ENCODE measurements at regions not wholly inside any gene's neighbourhood (a gene's known extent, or its start where the extent isn't known, plus 50 kb on each side); places are given as distances from the start of the nearest gene placed in this dataset.

GRCh38 chr2:134110532-134110931, 143.3 kb upstream of the MGAT5 start:
- ChIA-PET POLR2A (ENCODE audit: partially characterized antibody) (interaction anchor here (1.0 kb wide), 1 partner anchor 109 kb away, joined by 3 read pairs; no protein-coding TSS in a partner anchor), CTCF (ENCODE audit: partially characterized antibody) (interaction anchor here (0.6 to 2.2 kb wide), 4 partner anchors 9 to 1803 kb away, joined by 3 to 16 read pairs (median 4); no protein-coding TSS in a partner anchor)
- H3K23ac ChIP-seq (ENCODE audit: insufficient read length), result no peak overlapping the region
- no peak overlapping the region for H3K27ac ChIP-seq (ENCODE audit: low read depth, low read length)
- H3K36me3 ChIP-seq (ENCODE audit: control insufficient read depth in 2 of 4, insufficient read depth in 4 of 4, low read length in 3 of 4), result no peaks in the 10 kb centered on the region
- H3K14ac ChIP-seq (ENCODE audit: insufficient read length), result no peak overlapping the region
- H4K91ac ChIP-seq (replicated peaks; ENCODE audit: insufficient read length, low read length), result no peak overlapping the region
- H3K9ac ChIP-seq (replicated peaks in 1 of 4; ENCODE audit: extremely low read depth in 1 of 4, low read depth in 3 of 4, low read length in 3 of 4), result no peak overlapping the region
- no peaks in the 10 kb centered on the region for H3K23me2 ChIP-seq (ENCODE audit: low read depth, low read length)
- no peaks in the 10 kb centered on the region for H4K20me1 ChIP-seq (replicated peaks in 1 of 2; ENCODE audit: control insufficient read depth in 1 of 2, insufficient read depth in 2 of 2, low read length in 2 of 2)
- no peak overlapping the region for H2BK15ac ChIP-seq (ENCODE audit: low read length)
- no peak overlapping the region for H4K5ac ChIP-seq (ENCODE audit: insufficient read length, low read depth, low read length)
- H3K18ac ChIP-seq (ENCODE audit: extremely low read depth, low read length), result no peak overlapping the region
- H2BK5ac ChIP-seq (ENCODE audit: low read depth, low read length), result no peak overlapping the region
- H2BK120ac ChIP-seq (replicated peaks; ENCODE audit: low read depth, low read length), result no peak overlapping the region
- H4K8ac ChIP-seq (ENCODE audit: extremely low read depth, insufficient read depth, low read length), result no peak overlapping the region
- no peak overlapping the region for H2BK12ac ChIP-seq (ENCODE audit: low read depth, low read length)
- H3K4me2 ChIP-seq (ENCODE audit: insufficient read depth in 1 of 2, low read depth in 2 of 2, low read length in 2 of 2), result no peak overlapping the region
- peaks cover 7 to 10% of the 10 kb centered on the region in 2 experiments; a peak in 3 of 4 replicates for H3K9me3 ChIP-seq (ENCODE audit: insufficient read depth in 2 of 2, low read depth in 1 of 2, low read length in 1 of 2)
- H3K79me1 ChIP-seq (ENCODE audit: low read depth, low read length), result no peaks in the 10 kb centered on the region
- no peak overlapping the region for H3K4me3 ChIP-seq (ENCODE audit: extremely low read depth in 1 of 4, insufficient read depth in 2 of 4, low read depth in 3 of 4, low read length in 4 of 4)
- TF ChIP-seq KDM1A (IDR thresholded peaks at IDR 0.05; ENCODE audit: borderline replicate concordance, low read length) (peak; percentile 33; the same call in 1 of the 2 replicates), YY1 (IDR thresholded peaks at IDR 0.05; ENCODE audit: low read depth, low read length) (no peak)
- H2BK20ac ChIP-seq (ENCODE audit: low read length), result no peak overlapping the region
- peaks cover 0 to 5% (median 2%) of the 10 kb centered on the region in 4 experiments; a peak in 2 of 7 replicates for H3K4me1 ChIP-seq (replicated peaks in 1 of 4; ENCODE audit: control insufficient read depth in 3 of 4, insufficient read depth in 4 of 4, low read length in 3 of 4)
- H3K79me2 ChIP-seq (ENCODE audit: control insufficient read depth in 1 of 2, insufficient read depth in 2 of 2, low read length in 2 of 2), result no peaks in the 10 kb centered on the region
- H2AFZ ChIP-seq (ENCODE audit: low read length), result no peak overlapping the region
- H2AK5ac ChIP-seq (ENCODE audit: low read depth, low read length), result no peak overlapping the region
- H3K4ac ChIP-seq (replicated peaks; ENCODE audit: insufficient read length, low read depth, low read length), result no peak overlapping the region
- H3K27me3 ChIP-seq (replicated peaks in 1 of 4; ENCODE audit: control insufficient read depth in 3 of 4, extremely low read depth in 1 of 4, insufficient read depth in 3 of 4, low read length in 3 of 4), result no peaks in the 10 kb centered on the region
- 94% methylated on average over 3 of the region's 3 CpGs; no CpG with 5 or more reads in 1 of the 2 experiments for WGBS, 2 experiments (ENCODE audit: extremely low coverage in 1 of 2, insufficient coverage in 1 of 2, insufficient read length in 1 of 2, insufficient replicate concordance in 2 of 2, low coverage in 1 of 2, low lambda C conversion rate in 2 of 2, missing lambda C conversion rate in 1 of 2)
- DNase-seq (ENCODE audit: low read depth in 1 of 2, low spot score in 2 of 2), result no peak
- no peak for FAIRE-seq
- H3K56ac ChIP-seq (replicated peaks; ENCODE audit: insufficient read length, low read depth, low read length), result no peak overlapping the region

All from H1 (cell line).